RWPE1 (cell line): ENCODE measurements at regions not wholly inside any gene's neighbourhood (a gene's known extent, or its start where the extent isn't known, plus 50 kb on each side); places are given as distances from the start of the nearest gene placed in this dataset.

ENCODE experiments used
- CTCF ChIA-PET: fragments of 350-600 bp; sonication (Branson Sonifier 250); formaldehyde crosslinking; extraction: SDS; loops from one replicate; lab custom pipeline; 2021; lab: Yijun Ruan, JAX
- POLR2A ChIA-PET: fragments of 400-600 bp; formaldehyde crosslinking; extraction: SDS; loops from one replicate; lab custom pipeline; 2020; ENCODE audit warnings: antibody characterized with exemption; ENCODE audit not compliant: low non-redundant PET; lab: Yijun Ruan, JAX
- DNase-seq: peaks from one replicate; pipeline ENCODE4 v3.0.0; 2012; ENCODE audit warnings: low spot score
- H3K27ac ChIP-seq: fragments of 450-650 bp; 2 replicates; pipeline ENCODE4 v1.5.1; 2017
- CTCF ChIP-seq: fragments of 450-650 bp; conservative IDR thresholded peaks from 2 replicates; pipeline ENCODE4 v1.5.1; 2017; ENCODE audit warnings: low read depth, mild to moderate bottlenecking

GRCh38 chr9:10721301-10721700 is 108.5 kb upstream of the PTPRD start:
- H3K27ac ChIP-seq = no peak overlapping the region
- CTCF ChIA-PET = no interaction called here
- no peak for TF ChIP-seq CTCF
- DNase-seq = no peak
- POLR2A ChIA-PET = no interaction called here

- ChIA-PET CTCF (no interaction called here), POLR2A (no interaction called here)
- H3K27ac ChIP-seq = no peak overlapping the region
- TF ChIP-seq CTCF = no peak
- DNase-seq = no peak
Observed at GRCh38 chr9:10729213-10729612, 116.4 kb upstream of the PTPRD start.

- ChIA-PET CTCF (interaction anchor here (0.7 kb wide), 1 partner anchor 705 kb away, joined by 3 read pairs; no protein-coding TSS in a partner anchor), POLR2A (no interaction called here)
- no peak for DNase-seq
- no peak for TF ChIP-seq CTCF
- no peak overlapping the region for H3K27ac ChIP-seq
Observed at GRCh38 chr9:10744669-10745068, 131.9 kb upstream of the PTPRD start.

GRCh38 chr9:10753474-10753873 is 140.7 kb upstream of the PTPRD start:
- CTCF ChIA-PET = no interaction called here
- POLR2A ChIA-PET = no interaction called here
- no peak overlapping the region for H3K27ac ChIP-seq
- no peak for TF ChIP-seq CTCF
- DNase-seq = no peak

GRCh38 chr9:10764481-10764880 is 151.7 kb upstream of the PTPRD start:
- TF ChIP-seq CTCF = no peak
- POLR2A ChIA-PET = no interaction called here

GRCh38 chr9:10773136-10773535 is 160.3 kb upstream of the PTPRD start:
- POLR2A ChIA-PET = no interaction called here
- no peak overlapping the region for H3K27ac ChIP-seq
- CTCF ChIA-PET = no interaction called here
- no peak for DNase-seq
- TF ChIP-seq CTCF = no peak

More at GRCh38 chr9:10764481-10764880, 151.7 kb upstream of the PTPRD start:
- DNase-seq = no peak
- H3K27ac ChIP-seq = no peak overlapping the region
- CTCF ChIA-PET = no interaction called here

GRCh38 chr9:10774051-10774450 is 161.2 kb upstream of the PTPRD start:
- CTCF ChIA-PET = no interaction called here
- POLR2A ChIA-PET = no interaction called here
- no peak overlapping the region for H3K27ac ChIP-seq
- TF ChIP-seq CTCF = no peak
- no peak for DNase-seq
